ENCODE measurements at regions not wholly inside any gene's neighbourhood (a gene's known extent, or its start where the extent isn't known, plus 50 kb on each side); places are given as distances from the start of the nearest gene placed in this dataset.

- DNase-seq (ENCODE audit: low spot score): no peak
- intact Hi-C loops (cut with micrococcal nuclease; ENCODE audit: unreplicated experiment): no loop called here
- no TSS peak for BruUV-seq (replicated peaks)
- 49% methylated on average over 9 of the region's 9 CpGs for WGBS (ENCODE audit: low lambda C conversion rate)
- CTCF ChIA-PET (ENCODE audit: low intra/inter-chr PET ratio, low total read pairs): no interaction called here
- Histone ChIP-seq H3K4me1 (ENCODE audit: insufficient read depth, low read length) (0 out of 2 replicates have a peak, but pooled peaks cover 6% of the 10 kb centered on the region), H3K9ac (ENCODE audit: insufficient read depth, low read depth, low read length) (no peak overlapping the region), H3K4me3 (replicated peaks in 1 of 3; ENCODE audit: insufficient read depth in 1 of 3, low read depth in 2 of 3, low read length in 3 of 3) (no peak overlapping the region), H3K36me3 (replicated peaks in 1 of 2; ENCODE audit: control insufficient read depth in 1 of 2, insufficient read depth in 2 of 2, low read length in 2 of 2) (no peaks in the 10 kb centered on the region), H2AFZ (ENCODE audit: low read length) (no peak overlapping the region), H3K27ac (ENCODE audit: extremely low read length, insufficient read depth, low read length) (no peak overlapping the region), H3K79me2 (ENCODE audit: insufficient read depth, low read length) (no peaks in the 10 kb centered on the region), H3K9me3 (ENCODE audit: low read length) (no peaks in the 10 kb centered on the region), H4K20me1 (ENCODE audit: insufficient read depth, low read length) (no peaks in the 10 kb centered on the region), H3K27me3 (ENCODE audit: control insufficient read depth in 1 of 2, insufficient read depth in 2 of 2, low read length in 2 of 2) (peaks cover 0 to 10% of the 10 kb centered on the region in 2 experiments; a peak in 3 of 5 replicates), H3K4me2 (ENCODE audit: low read depth, low read length) (no peak overlapping the region)
- POLR2A ChIA-PET: no interaction called here
- no peak for FAIRE-seq
- in situ Hi-C loops (cut with HindIII; ENCODE audit: extremely low pct_ligation_motif_present, low pct_unique_long_range_greater_than_20kb): no loop called here
- ATAC-seq: no peak
- TF ChIP-seq, protein P1, sequence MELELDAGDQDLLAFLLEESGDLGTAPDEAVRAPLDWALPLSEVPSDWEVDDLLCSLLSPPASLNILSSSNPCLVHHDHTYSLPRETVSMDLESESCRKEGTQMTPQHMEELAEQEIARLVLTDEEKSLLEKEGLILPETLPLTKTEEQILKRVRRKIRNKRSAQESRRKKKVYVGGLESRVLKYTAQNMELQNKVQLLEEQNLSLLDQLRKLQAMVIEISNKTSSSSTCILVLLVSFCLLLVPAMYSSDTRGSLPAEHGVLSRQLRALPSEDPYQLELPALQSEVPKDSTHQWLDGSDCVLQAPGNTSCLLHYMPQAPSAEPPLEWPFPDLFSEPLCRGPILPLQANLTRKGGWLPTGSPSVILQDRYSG (CRISPR knock-in tag; IDR thresholded peaks at IDR 0.05): no peak
- TF ChIP-seq ZFP36 (IDR thresholded peaks at IDR 0.05; ENCODE audit: borderline replicate concordance, low read depth, low read length, partially characterized antibody): no peak
- TF ChIP-seq, protein P2, sequence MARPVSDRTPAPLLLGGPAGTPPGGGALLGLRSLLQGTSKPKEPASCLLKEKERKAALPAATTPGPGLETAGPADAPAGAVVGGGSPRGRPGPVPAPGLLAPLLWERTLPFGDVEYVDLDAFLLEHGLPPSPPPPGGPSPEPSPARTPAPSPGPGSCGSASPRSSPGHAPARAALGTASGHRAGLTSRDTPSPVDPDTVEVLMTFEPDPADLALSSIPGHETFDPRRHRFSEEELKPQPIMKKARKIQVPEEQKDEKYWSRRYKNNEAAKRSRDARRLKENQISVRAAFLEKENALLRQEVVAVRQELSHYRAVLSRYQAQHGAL (CRISPR knock-in tag; IDR thresholded peaks at IDR 0.05; ENCODE audit: not compliant biosample characterization): no peak
- no peak for TF ChIP-seq ZBTB25 (CRISPR knock-in tag; IDR thresholded peaks at IDR 0.05)
- TF ChIP-seq SNRNP70 (IDR thresholded peaks at IDR 0.05; ENCODE audit: low read depth, low read length): no peak
- TF ChIP-seq, protein P3, sequence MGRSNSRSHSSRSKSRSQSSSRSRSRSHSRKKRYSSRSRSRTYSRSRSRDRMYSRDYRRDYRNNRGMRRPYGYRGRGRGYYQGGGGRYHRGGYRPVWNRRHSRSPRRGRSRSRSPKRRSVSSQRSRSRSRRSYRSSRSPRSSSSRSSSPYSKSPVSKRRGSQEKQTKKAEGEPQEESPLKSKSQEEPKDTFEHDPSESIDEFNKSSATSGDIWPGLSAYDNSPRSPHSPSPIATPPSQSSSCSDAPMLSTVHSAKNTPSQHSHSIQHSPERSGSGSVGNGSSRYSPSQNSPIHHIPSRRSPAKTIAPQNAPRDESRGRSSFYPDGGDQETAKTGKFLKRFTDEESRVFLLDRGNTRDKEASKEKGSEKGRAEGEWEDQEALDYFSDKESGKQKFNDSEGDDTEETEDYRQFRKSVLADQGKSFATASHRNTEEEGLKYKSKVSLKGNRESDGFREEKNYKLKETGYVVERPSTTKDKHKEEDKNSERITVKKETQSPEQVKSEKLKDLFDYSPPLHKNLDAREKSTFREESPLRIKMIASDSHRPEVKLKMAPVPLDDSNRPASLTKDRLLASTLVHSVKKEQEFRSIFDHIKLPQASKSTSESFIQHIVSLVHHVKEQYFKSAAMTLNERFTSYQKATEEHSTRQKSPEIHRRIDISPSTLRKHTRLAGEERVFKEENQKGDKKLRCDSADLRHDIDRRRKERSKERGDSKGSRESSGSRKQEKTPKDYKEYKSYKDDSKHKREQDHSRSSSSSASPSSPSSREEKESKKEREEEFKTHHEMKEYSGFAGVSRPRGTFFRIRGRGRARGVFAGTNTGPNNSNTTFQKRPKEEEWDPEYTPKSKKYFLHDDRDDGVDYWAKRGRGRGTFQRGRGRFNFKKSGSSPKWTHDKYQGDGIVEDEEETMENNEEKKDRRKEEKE (IDR thresholded peaks at IDR 0.05): no peak
- no peak for TF ChIP-seq RBM22 (optimal IDR thresholded peaks at IDR 0.05; ENCODE audit: low read length)
- TF ChIP-seq ZNF17 (CRISPR knock-in tag; IDR thresholded peaks at IDR 0.05): no peak
- TF ChIP-seq, protein P4, sequence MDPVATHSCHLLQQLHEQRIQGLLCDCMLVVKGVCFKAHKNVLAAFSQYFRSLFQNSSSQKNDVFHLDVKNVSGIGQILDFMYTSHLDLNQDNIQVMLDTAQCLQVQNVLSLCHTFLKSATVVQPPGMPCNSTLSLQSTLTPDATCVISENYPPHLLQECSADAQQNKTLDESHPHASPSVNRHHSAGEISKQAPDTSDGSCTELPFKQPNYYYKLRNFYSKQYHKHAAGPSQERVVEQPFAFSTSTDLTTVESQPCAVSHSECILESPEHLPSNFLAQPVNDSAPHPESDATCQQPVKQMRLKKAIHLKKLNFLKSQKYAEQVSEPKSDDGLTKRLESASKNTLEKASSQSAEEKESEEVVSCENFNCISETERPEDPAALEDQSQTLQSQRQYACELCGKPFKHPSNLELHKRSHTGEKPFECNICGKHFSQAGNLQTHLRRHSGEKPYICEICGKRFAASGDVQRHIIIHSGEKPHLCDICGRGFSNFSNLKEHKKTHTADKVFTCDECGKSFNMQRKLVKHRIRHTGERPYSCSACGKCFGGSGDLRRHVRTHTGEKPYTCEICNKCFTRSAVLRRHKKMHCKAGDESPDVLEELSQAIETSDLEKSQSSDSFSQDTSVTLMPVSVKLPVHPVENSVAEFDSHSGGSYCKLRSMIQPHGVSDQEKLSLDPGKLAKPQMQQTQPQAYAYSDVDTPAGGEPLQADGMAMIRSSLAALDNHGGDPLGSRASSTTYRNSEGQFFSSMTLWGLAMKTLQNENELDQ (CRISPR knock-in tag; IDR thresholded peaks at IDR 0.05; ENCODE audit: borderline replicate concordance): no peak
- TF ChIP-seq ZNF274 (CRISPR knock-in tag; IDR thresholded peaks at IDR 0.05): no peak
- no peak for TF ChIP-seq PRDM15 (CRISPR knock-in tag; IDR thresholded peaks at IDR 0.05)
Observed at GRCh38 chr5:83001796-83002381, 75.3 kb downstream of the TMEM167A start.

All from HepG2 (cell line).